B cell (primary cell): ENCODE measurements at regions not wholly inside any gene's neighbourhood (a gene's known extent, or its start where the extent isn't known, plus 50 kb on each side); places are given as distances from the start of the nearest gene placed in this dataset.

Source experiments
- ATAC-seq: fragments of 200-7000 bp; cut with Tn5 transposase; one replicate; pipeline ENCODE4 v1.10.0; 2021; ENCODE audit warnings: low read depth, mild to moderate bottlenecking, moderate number of reproducible peaks, moderate library complexity
- CTCF ChIA-PET: fragments of 350-600 bp; sonication (Branson Sonifier 250); formaldehyde crosslinking; loops from one replicate; lab custom pipeline; 2021; ENCODE audit warnings: antibody characterized with exemption, inconsistent platforms; lab: Charles Lee
- POLR2A ChIA-PET: fragments of 350-600 bp; sonication (Branson Sonifier 250); formaldehyde crosslinking; loops from one replicate; lab custom pipeline; 2021; ENCODE audit warnings: antibody characterized with exemption; lab: Charles Lee
- DNase-seq: peaks from one replicate; pipeline ENCODE4 v3.0.0; 2013
- H2AFZ ChIP-seq: 2 replicates; pipeline ENCODE4 v1.6.1; 2012; ENCODE audit warnings: mild to moderate bottlenecking, low read depth, low read length; ENCODE audit not compliant: insufficient read depth, poor library complexity, severe bottlenecking
- H3K27ac ChIP-seq, 2 donors: 1 replicate in 1 of 2; 2 replicates in 1 of 2; pipeline ENCODE4 v1.5.1; 2012 to 2013; ENCODE audit warnings: low read length in 2 of 2, mild to moderate bottlenecking in 2 of 2, moderate library complexity in 1 of 2
- H3K27me3 ChIP-seq, 4 experiments: fragments of 200-600 bp in 1 of 4; sonication (generic) in 1 of 4; replicated peaks in 1 of 4; 1 replicate in 2 of 4; 2 replicates in 2 of 4; pipeline versions ENCODE4 v1.6.1 to v1.7.0; 2013 to 2016; ENCODE audit warnings: low read length in 3 of 4, mild to moderate bottlenecking in 2 of 4, mixed read lengths in 1 of 4, moderate library complexity in 1 of 4; ENCODE audit not compliant: insufficient read depth in 4 of 4, control insufficient read depth in 3 of 4; ENCODE audit errors: control extremely low read depth in 1 of 4
- H3K36me3 ChIP-seq, 2 experiments: replicated peaks in 1 of 2; 1 replicate in 1 of 2; 2 replicates in 1 of 2; pipeline versions ENCODE4 v1.6.1 to v1.7.1; 2013; ENCODE audit warnings: low read length in 1 of 2; ENCODE audit not compliant: insufficient read depth in 2 of 2, control insufficient read depth in 1 of 2; ENCODE audit errors: control extremely low read depth in 1 of 2, extremely low read depth in 1 of 2
- H3K4me1 ChIP-seq, 2 donors: fragments of 200-600 bp in 1 of 2; sonication (generic) in 1 of 2; 1 replicate in 1 of 2; 2 replicates in 1 of 2; pipeline versions ENCODE4 v1.5.1 to v1.6.1; 2013 to 2017; ENCODE audit warnings: low read length in 2 of 2; ENCODE audit not compliant: control insufficient read depth in 2 of 2, insufficient read depth in 2 of 2
- H3K4me2 ChIP-seq: replicated peaks from 2 replicates; pipeline ENCODE3; 2012; ENCODE audit warnings: mild to moderate bottlenecking, low read depth, low read length; ENCODE audit not compliant: poor library complexity, severe bottlenecking
- H3K4me3 ChIP-seq, 5 experiments: fragments of 200-600 bp in 1 of 5; sonication (generic) in 1 of 5; 1 replicate in 3 of 5; 2 replicates in 2 of 5; pipeline versions ENCODE4 v1.5.1 to v1.7.0; 2011 to 2016; ENCODE audit warnings: low read length in 4 of 5, mild to moderate bottlenecking in 4 of 5, low read depth in 2 of 5, control low read depth in 1 of 5, moderate library complexity in 1 of 5; ENCODE audit not compliant: insufficient read depth in 1 of 5; ENCODE audit errors: control extremely low read depth in 1 of 5, extremely low read depth in 1 of 5
- H3K79me2 ChIP-seq: fragments of 200-600 bp; sonication (generic); one replicate; pipeline ENCODE4 v1.6.0; 2016; ENCODE audit warnings: low read length; ENCODE audit not compliant: control insufficient read depth, insufficient read depth
- H3K9ac ChIP-seq: fragments of 200-600 bp; sonication (generic); 2 replicates; pipeline ENCODE4 v1.6.1; 2017; ENCODE audit warnings: mild to moderate bottlenecking, low read length, moderate library complexity
- H3K9me3 ChIP-seq, 3 donors: one replicate each; pipeline versions ENCODE4 v1.6.1 to v1.7.1; 2013; ENCODE audit warnings: low read length in 2 of 3; ENCODE audit not compliant: control insufficient read depth in 2 of 3, insufficient read depth in 1 of 3; ENCODE audit errors: control extremely low read depth in 1 of 3
- H4K20me1 ChIP-seq: 2 replicates; pipeline ENCODE4 v1.6.0; 2012; ENCODE audit warnings: mild to moderate bottlenecking, low read length; ENCODE audit not compliant: insufficient read depth, control insufficient read depth, poor library complexity, severe bottlenecking
- H3K27ac Mint-ChIP-seq: one replicate; pipeline ENCODE4 v1.8.0; 2021; ENCODE audit warnings: mixed read lengths
- H3K27me3 Mint-ChIP-seq: one replicate; pipeline ENCODE4 v1.8.0; 2021; ENCODE audit warnings: mixed read lengths
- H3K4me1 Mint-ChIP-seq: one replicate; pipeline ENCODE4 v1.8.0; 2021; ENCODE audit warnings: mixed read lengths
- H3K4me3 Mint-ChIP-seq: one replicate; pipeline ENCODE4 v1.8.0; 2021; ENCODE audit warnings: mixed read lengths
- H3K9me3 Mint-ChIP-seq: one replicate; pipeline ENCODE4 v1.8.0; 2022; ENCODE audit warnings: mixed read lengths; ENCODE audit not compliant: insufficient read depth
- EZH2 ChIP-seq: IDR thresholded peaks from 2 replicates; pipeline ENCODE4 v1.6.1; 2012; ENCODE audit warnings: borderline replicate concordance, low read depth, mild to moderate bottlenecking, moderate library complexity, low read length; ENCODE audit not compliant: insufficient read depth, poor library complexity, severe bottlenecking
- WGBS: methylation state at CpG from one replicate; pipeline ENCODE4 v1.1.5; 2013; ENCODE audit warnings: missing lambda C conversion rate; ENCODE audit not compliant: insufficient coverage; 5-methylcytosine and 5-hydroxymethylcytosine counted together
- intact Hi-C: fragments of 100-400 bp; cut with micrococcal nuclease; formaldehyde crosslinking; loops from one replicate; pipeline ENCODE4 v1.10.0; 2022
- TF ChIP-seq, protein P1 (sequence below): fragments of 200-600 bp; IDR thresholded peaks from one replicate; pipeline ENCODE4 v1.8.0; 2022; ENCODE audit warnings: antibody characterized with exemption, mild to moderate bottlenecking

GRCh38 chr1:175872588-175872987 is 129.2 kb upstream of the TNR start:
- Histone ChIP-seq H3K27ac (no peak overlapping the region), H3K27me3 (no peaks in the 10 kb centered on the region), H3K4me2 (no peak overlapping the region), H3K4me3 (no peak overlapping the region), H2AFZ (no peak overlapping the region), H3K4me1 (no peaks in the 10 kb centered on the region), H3K9me3 (no peaks in the 10 kb centered on the region), H3K79me2 (no peaks in the 10 kb centered on the region), H4K20me1 (no peaks in the 10 kb centered on the region), H3K36me3 (no peaks in the 10 kb centered on the region), H3K9ac (no peak overlapping the region)
- ChIA-PET CTCF (no interaction called here), POLR2A (no interaction called here)
- H3K4me1 Mint-ChIP-seq, result no peaks in the 10 kb centered on the region
- TF ChIP-seq, protein P1, sequence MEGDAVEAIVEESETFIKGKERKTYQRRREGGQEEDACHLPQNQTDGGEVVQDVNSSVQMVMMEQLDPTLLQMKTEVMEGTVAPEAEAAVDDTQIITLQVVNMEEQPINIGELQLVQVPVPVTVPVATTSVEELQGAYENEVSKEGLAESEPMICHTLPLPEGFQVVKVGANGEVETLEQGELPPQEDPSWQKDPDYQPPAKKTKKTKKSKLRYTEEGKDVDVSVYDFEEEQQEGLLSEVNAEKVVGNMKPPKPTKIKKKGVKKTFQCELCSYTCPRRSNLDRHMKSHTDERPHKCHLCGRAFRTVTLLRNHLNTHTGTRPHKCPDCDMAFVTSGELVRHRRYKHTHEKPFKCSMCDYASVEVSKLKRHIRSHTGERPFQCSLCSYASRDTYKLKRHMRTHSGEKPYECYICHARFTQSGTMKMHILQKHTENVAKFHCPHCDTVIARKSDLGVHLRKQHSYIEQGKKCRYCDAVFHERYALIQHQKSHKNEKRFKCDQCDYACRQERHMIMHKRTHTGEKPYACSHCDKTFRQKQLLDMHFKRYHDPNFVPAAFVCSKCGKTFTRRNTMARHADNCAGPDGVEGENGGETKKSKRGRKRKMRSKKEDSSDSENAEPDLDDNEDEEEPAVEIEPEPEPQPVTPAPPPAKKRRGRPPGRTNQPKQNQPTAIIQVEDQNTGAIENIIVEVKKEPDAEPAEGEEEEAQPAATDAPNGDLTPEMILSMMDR, result no peak
- no CpG with 5 or more reads among the region's 4 CpGs for WGBS
- intact Hi-C loops, result no loop called here
- no peaks in the 10 kb centered on the region for H3K27me3 Mint-ChIP-seq
- no peak overlapping the region for H3K4me3 Mint-ChIP-seq
- H3K27ac Mint-ChIP-seq, result no peak overlapping the region
- H3K9me3 Mint-ChIP-seq, result no peaks in the 10 kb centered on the region
- DNase-seq, result no peak
- ATAC-seq, result no peak

GRCh38 chr1:175871647-175872046 is 128.3 kb upstream of the TNR start:
- intact Hi-C loops, result no loop called here
- H4K20me1 ChIP-seq, result no peaks in the 10 kb centered on the region
- H3K79me2 ChIP-seq, result no peaks in the 10 kb centered on the region
- no peak overlapping the region for H2AFZ ChIP-seq
- no peak for ATAC-seq
- H3K36me3 ChIP-seq, result no peaks in the 10 kb centered on the region
- WGBS, result 100% methylated on average over 2 of the region's 4 CpGs
- H3K9me3 Mint-ChIP-seq, result no peaks in the 10 kb centered on the region
- no peak overlapping the region for H3K4me2 ChIP-seq
- POLR2A ChIA-PET, result no interaction called here
- H3K4me1 Mint-ChIP-seq, result no peaks in the 10 kb centered on the region
- H3K4me3 ChIP-seq, result no peak overlapping the region
- H3K4me3 Mint-ChIP-seq, result no peak overlapping the region
- no peaks in the 10 kb centered on the region for H3K9me3 ChIP-seq
- H3K9ac ChIP-seq, result no peak overlapping the region
- H3K27me3 ChIP-seq, result no peaks in the 10 kb centered on the region
- no peak for DNase-seq
- TF ChIP-seq, protein P1, result no peak
- no peak for TF ChIP-seq EZH2
- no peaks in the 10 kb centered on the region for H3K4me1 ChIP-seq
- peaks cover 1% of the 10 kb centered on the region for H3K27me3 Mint-ChIP-seq
- CTCF ChIA-PET, result no interaction called here
- H3K27ac ChIP-seq, result no peak overlapping the region
- H3K27ac Mint-ChIP-seq, result no peak overlapping the region
